Caco-2 (cell line): ENCODE measurements at regions not wholly inside any gene's neighbourhood (a gene's known extent, or its start where the extent isn't known, plus 50 kb on each side); places are given as distances from the start of the nearest gene placed in this dataset.

Experiments used
- BruUV-seq: library from RNA; stranded (reverse); fragments of 400-500 nt; replicated peaks from 2 replicates; lab custom pipeline; 2021; lab: Mats Ljungman, UMichigan
- CTCF ChIA-PET: fragments of 300-600 bp; sonication (Branson Sonifier 250); formaldehyde crosslinking; loops from one replicate; lab custom pipeline; 2022; ENCODE audit warnings: antibody characterized with exemption; lab: Charles Lee
- POLR2A ChIA-PET: fragments of 300-600 bp; sonication (Branson Sonifier 250); formaldehyde crosslinking; loops from one replicate; lab custom pipeline; 2022; ENCODE audit warnings: antibody characterized with exemption; lab: Charles Lee
- DNase-seq, 2 experiments: peaks; one replicate each; pipeline versions ENCODE4 v3.0.0 to v3.0.0-alpha.2; 2020 to 2022
- H3K27me3 ChIP-seq: replicated peaks from 2 replicates; pipeline ENCODE4 v1.6.0; 2011; ENCODE audit warnings: low read length; ENCODE audit not compliant: control insufficient read depth, insufficient read depth
- H3K36me3 ChIP-seq: 2 replicates; pipeline ENCODE4 v1.5.1; 2011; ENCODE audit warnings: low read length; ENCODE audit not compliant: control insufficient read depth, insufficient read depth
- H3K4me1 ChIP-seq: fragments of 250-450 bp; sonication (Bioruptor Pico); 2 replicates; pipeline ENCODE4 v1.5.1; 2020; ENCODE audit warnings: mild to moderate bottlenecking
- H3K4me3 ChIP-seq: 2 replicates; pipeline ENCODE4 v1.5.1; 2011; ENCODE audit warnings: low read depth, mild to moderate bottlenecking, control low read depth, low read length
- H3K9me3 ChIP-seq: fragments of 250-450 bp; sonication (Bioruptor Pico); 2 replicates; pipeline ENCODE4 v1.5.1; 2020; ENCODE audit warnings: mild to moderate bottlenecking, moderate library complexity
- H3K27ac Mint-ChIP-seq: one replicate; pipeline ENCODE4 v1.8.0; 2022; ENCODE audit warnings: mixed read lengths; ENCODE audit not compliant: unreplicated experiment
- H3K27me3 Mint-ChIP-seq: one replicate; pipeline ENCODE4 v1.8.0; 2022; ENCODE audit warnings: mixed read lengths; ENCODE audit not compliant: insufficient read depth, unreplicated experiment
- H3K36me3 Mint-ChIP-seq: one replicate; pipeline ENCODE4 v1.8.0; 2022; ENCODE audit warnings: mild to moderate bottlenecking, mixed read lengths; ENCODE audit not compliant: insufficient read depth, unreplicated experiment
- H3K4me1 Mint-ChIP-seq: one replicate; pipeline ENCODE4 v1.8.0; 2022; ENCODE audit warnings: low read depth, mixed read lengths; ENCODE audit not compliant: unreplicated experiment
- H3K4me3 Mint-ChIP-seq: one replicate; pipeline ENCODE4 v1.8.0; 2022; ENCODE audit warnings: mild to moderate bottlenecking, moderate library complexity, mixed read lengths; ENCODE audit not compliant: unreplicated experiment
- H3K9me3 Mint-ChIP-seq: one replicate; pipeline ENCODE4 v1.8.0; 2022; ENCODE audit warnings: mixed read lengths; ENCODE audit not compliant: unreplicated experiment
- intact Hi-C: fragments of 100-400 bp; cut with micrococcal nuclease; formaldehyde crosslinking; loops from one replicate; pipeline ENCODE4 v1.10.0; 2022; ENCODE audit not compliant: unreplicated experiment
- TF ChIP-seq, protein P1 (sequence below), 2 experiments: fragments of 200-600 bp in 1 of 2; IDR thresholded peaks; 1 replicate in 1 of 2; 2 replicates in 1 of 2; pipeline versions ENCODE4 v1.5.1 to v1.8.0; 2011 to 2022; ENCODE audit warnings: antibody characterized with exemption in 1 of 2, control low read depth in 1 of 2, inconsistent platforms in 1 of 2, low read depth in 1 of 2, low read length in 1 of 2, mild to moderate bottlenecking in 1 of 2, moderate library complexity in 1 of 2; ENCODE audit not compliant: insufficient read depth in 1 of 2, severe bottlenecking in 1 of 2, unreplicated experiment in 1 of 2

DNA sequence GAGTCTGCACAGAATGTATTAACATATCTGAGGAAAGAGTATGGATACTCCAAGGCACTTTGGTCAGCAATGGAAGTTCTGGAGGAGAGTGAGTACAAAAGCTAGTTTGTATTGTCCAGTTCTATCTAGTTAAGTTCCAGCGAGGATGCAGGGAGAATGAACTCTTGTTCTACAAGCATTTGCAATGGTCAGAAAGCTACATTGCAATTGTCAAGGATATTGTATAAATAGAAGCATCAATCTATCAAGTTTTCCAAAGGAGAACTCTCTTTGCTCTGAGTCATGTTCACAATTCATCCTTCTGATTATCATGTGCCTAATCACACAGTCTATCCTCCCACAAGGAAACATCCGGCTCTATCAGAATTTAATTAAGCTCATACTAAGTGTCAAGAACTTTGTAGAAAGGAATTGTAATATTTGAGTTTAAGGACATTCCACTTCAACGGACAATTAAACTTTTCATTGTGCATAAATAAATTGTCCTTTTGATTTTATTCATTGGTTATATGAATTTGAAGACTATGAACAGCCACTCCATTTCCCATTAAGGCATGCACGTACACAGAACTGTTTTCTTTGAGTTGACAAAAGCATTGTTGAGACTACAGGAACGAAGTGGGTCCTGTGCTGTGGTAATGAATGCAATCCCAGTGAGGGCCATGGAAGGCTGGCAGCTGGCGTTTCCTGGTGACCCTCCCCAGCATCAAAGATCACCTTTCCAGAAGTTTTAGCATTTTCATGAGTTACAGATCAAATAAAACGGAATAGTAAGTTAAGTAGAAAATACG is 973.5 kb upstream of the GOT2 start:
- CTCF ChIA-PET: no interaction called here
- POLR2A ChIA-PET: no interaction called here
- H3K4me1 Mint-ChIP-seq: no peaks in the 10 kb centered on the region
- no TSS peak for BruUV-seq
- no peaks in the 10 kb centered on the region for H3K36me3 Mint-ChIP-seq
- H3K27ac Mint-ChIP-seq: no peak overlapping the region
- TF ChIP-seq, protein P1, sequence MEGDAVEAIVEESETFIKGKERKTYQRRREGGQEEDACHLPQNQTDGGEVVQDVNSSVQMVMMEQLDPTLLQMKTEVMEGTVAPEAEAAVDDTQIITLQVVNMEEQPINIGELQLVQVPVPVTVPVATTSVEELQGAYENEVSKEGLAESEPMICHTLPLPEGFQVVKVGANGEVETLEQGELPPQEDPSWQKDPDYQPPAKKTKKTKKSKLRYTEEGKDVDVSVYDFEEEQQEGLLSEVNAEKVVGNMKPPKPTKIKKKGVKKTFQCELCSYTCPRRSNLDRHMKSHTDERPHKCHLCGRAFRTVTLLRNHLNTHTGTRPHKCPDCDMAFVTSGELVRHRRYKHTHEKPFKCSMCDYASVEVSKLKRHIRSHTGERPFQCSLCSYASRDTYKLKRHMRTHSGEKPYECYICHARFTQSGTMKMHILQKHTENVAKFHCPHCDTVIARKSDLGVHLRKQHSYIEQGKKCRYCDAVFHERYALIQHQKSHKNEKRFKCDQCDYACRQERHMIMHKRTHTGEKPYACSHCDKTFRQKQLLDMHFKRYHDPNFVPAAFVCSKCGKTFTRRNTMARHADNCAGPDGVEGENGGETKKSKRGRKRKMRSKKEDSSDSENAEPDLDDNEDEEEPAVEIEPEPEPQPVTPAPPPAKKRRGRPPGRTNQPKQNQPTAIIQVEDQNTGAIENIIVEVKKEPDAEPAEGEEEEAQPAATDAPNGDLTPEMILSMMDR (IDR thresholded peaks at IDR 0.05; ENCODE audit: insufficient read depth in 1 of 2, low read depth in 1 of 2, low read length in 1 of 2, severe bottlenecking in 1 of 2, unreplicated experiment in 1 of 2): no peak
- peaks cover 3% of the 10 kb centered on the region for H3K27me3 Mint-ChIP-seq
- H3K9me3 Mint-ChIP-seq: no peaks in the 10 kb centered on the region
- Histone ChIP-seq H3K27me3 (no peaks in the 10 kb centered on the region), H3K36me3 (no peaks in the 10 kb centered on the region), H3K9me3 (no peaks in the 10 kb centered on the region), H3K4me3 (no peak overlapping the region), H3K4me1 (no peaks in the 10 kb centered on the region)
- no peak overlapping the region for H3K4me3 Mint-ChIP-seq
- DNase-seq: no peak
- intact Hi-C loops: no loop called here

DNA sequence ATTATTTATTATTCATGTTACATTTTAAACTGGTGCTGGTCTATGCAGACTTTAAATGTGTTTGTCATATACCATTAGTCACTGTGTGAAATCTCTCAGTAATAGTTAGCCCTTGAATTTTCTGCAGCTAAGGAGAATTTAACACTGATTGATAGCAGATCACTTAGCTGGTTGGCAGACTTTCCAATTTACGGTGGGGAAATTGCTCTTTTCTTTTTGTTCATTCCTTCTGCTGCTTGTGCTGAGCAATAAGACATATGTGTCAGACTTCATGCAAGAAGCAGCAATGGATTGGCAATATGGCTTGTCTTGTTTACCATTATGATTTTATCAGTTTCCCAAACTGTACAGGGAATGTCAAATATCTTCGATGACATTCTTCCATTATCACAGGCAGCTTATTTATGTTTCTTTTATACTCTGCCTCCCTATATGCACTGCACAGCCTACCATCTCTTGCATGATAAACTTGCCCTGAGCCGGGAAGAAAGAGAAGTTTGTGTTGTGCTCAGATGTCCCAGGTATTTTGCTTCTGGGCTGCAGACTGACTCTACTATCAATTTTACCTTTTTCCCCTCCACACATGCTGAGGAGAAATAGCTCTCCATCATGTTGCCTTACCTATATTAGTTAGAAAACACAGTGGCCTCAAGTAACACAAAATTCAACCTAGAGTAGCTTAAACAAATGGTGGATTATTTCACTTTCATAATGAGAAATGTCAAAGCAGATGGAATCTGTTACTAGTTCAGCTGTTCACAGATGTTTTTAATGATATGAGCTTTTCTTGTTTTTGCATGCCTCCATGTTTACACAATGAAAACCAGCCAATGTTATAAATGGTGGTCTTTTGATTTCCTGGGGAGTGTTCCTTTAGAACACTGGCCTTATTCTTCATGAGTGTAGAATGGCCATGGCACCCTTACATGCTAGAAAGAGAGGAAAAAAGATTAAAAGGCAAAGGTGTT is 968.1 kb upstream of the GOT2 start:
- no peaks in the 10 kb centered on the region for H3K9me3 ChIP-seq
- CTCF ChIA-PET: no interaction called here
- no peaks in the 10 kb centered on the region for H3K4me1 ChIP-seq
- Mint-ChIP-seq H3K27ac (no peak overlapping the region), H3K4me3 (no peak overlapping the region), H3K36me3 (no peaks in the 10 kb centered on the region), H3K9me3 (no peaks in the 10 kb centered on the region), H3K27me3 (peaks cover 3% of the 10 kb centered on the region), H3K4me1 (no peaks in the 10 kb centered on the region)
- H3K27me3 ChIP-seq: no peaks in the 10 kb centered on the region
- intact Hi-C loops: no loop called here
- no peak for DNase-seq
- BruUV-seq: no TSS peak
- POLR2A ChIA-PET: no interaction called here
- TF ChIP-seq, protein P1 (IDR thresholded peaks at IDR 0.05; ENCODE audit: insufficient read depth in 1 of 2, low read depth in 1 of 2, low read length in 1 of 2, severe bottlenecking in 1 of 2, unreplicated experiment in 1 of 2): no peak
- no peaks in the 10 kb centered on the region for H3K36me3 ChIP-seq
- no peak overlapping the region for H3K4me3 ChIP-seq

DNA sequence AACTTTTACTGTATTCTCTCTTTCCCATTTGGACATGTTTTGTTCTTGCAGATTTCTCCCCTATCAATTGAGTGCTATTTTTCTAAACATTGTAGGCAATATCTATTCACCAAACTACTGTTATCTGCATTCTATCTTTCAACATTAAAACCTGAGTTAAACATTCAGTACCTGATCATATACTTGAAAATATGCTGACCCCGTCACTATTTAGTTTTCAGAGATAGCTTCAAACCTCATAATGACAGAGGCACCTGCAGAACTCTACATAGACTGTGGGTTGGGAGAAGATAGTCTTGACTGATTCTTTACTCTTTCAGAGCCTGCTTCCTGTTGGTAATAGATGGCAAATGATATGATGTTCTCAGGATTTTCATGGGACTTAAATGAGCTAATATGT is 965.7 kb upstream of the GOT2 start:
- intact Hi-C loops: no loop called here
- ChIA-PET POLR2A (no interaction called here), CTCF (no interaction called here)
- Histone ChIP-seq H3K4me3 (no peak overlapping the region), H3K4me1 (no peaks in the 10 kb centered on the region), H3K36me3 (no peaks in the 10 kb centered on the region), H3K27me3 (no peaks in the 10 kb centered on the region), H3K9me3 (no peaks in the 10 kb centered on the region)
- no TSS peak for BruUV-seq
- no peak for DNase-seq
- Mint-ChIP-seq H3K36me3 (no peaks in the 10 kb centered on the region), H3K27me3 (peaks cover 3% of the 10 kb centered on the region), H3K4me1 (no peaks in the 10 kb centered on the region), H3K4me3 (no peak overlapping the region), H3K27ac (no peak overlapping the region), H3K9me3 (no peaks in the 10 kb centered on the region)
- TF ChIP-seq, protein P1 (IDR thresholded peaks at IDR 0.05; ENCODE audit: insufficient read depth in 1 of 2, low read depth in 1 of 2, low read length in 1 of 2, severe bottlenecking in 1 of 2, unreplicated experiment in 1 of 2): no peak
